ENCODE measurements at regions not wholly inside any gene's neighbourhood (a gene's known extent, or its start where the extent isn't known, plus 50 kb on each side); places are given as distances from the start of the nearest gene placed in this dataset.

- TF ChIP-seq, protein P1, sequence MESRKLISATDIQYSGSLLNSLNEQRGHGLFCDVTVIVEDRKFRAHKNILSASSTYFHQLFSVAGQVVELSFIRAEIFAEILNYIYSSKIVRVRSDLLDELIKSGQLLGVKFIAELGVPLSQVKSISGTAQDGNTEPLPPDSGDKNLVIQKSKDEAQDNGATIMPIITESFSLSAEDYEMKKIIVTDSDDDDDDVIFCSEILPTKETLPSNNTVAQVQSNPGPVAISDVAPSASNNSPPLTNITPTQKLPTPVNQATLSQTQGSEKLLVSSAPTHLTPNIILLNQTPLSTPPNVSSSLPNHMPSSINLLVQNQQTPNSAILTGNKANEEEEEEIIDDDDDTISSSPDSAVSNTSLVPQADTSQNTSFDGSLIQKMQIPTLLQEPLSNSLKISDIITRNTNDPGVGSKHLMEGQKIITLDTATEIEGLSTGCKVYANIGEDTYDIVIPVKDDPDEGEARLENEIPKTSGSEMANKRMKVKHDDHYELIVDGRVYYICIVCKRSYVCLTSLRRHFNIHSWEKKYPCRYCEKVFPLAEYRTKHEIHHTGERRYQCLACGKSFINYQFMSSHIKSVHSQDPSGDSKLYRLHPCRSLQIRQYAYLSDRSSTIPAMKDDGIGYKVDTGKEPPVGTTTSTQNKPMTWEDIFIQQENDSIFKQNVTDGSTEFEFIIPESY (IDR thresholded peaks at IDR 0.05; ENCODE audit: extremely low read depth, insufficient replicate concordance, low read length), result no peak
Measured at GRCh38 chr22:47304854-47305253, 542.4 kb downstream of the TBC1D22A start (continued).

DNA sequence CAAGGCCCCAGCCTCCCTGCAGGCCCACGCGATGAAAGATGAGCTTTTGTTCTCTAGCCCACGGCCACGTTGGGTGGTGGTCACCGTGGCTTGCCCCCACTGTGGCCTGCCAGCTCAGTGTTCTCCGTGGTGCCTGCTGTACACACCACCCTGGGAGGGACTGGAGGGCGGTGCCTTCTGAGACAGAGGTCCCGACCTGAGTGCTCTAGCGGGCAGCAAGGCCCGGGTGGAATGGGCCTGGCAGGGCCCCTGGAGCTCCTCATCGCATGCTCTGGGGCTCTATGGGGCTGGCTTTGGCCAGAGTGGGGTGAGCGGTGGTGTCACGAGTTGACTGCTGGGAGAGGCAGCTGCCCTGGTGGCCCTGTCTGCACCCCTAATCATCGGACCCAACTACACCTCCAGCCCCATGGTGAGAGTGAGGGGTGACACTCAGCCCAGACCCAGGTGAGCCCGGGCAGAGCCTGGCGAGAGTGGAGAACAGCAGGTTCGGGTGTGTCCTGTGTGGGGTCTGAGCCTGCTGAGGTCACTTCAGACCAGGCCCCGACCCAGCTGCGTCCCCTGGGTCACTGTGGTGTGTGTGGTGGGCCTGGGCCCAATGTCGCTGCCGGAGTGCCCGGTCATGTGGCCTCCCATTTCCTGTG lies 541.9 kb downstream of the TBC1D22A start:
- ATAC-seq (no peak), DNase-seq (ENCODE audit: low read depth, low spot score) (no peak)
- ChIA-PET RAD21 (ENCODE audit: low non-redundant PET in 1 of 2, low total read pairs in 2 of 2, uncharacterized antibody in 2 of 2, unreplicated experiment in 2 of 2) (no interaction called here), CTCF (no interaction called here), POLR2A (no interaction called here)
- TF ChIP-seq CBX3 (IDR thresholded peaks at IDR 0.05; ENCODE audit: low read depth), result no peak
- no peak for TF ChIP-seq ATF3 (IDR thresholded peaks at IDR 0.05)
- no peak for TF ChIP-seq RAD21 (IDR thresholded peaks at IDR 0.05; ENCODE audit: low read depth)
- BruUV-seq (replicated peaks), result no TSS peak
- Histone ChIP-seq H3K9me3 (ENCODE audit: control insufficient read depth in 1 of 2, insufficient read depth in 1 of 2, low read depth in 1 of 2, low read length in 2 of 2) (no peaks in the 10 kb centered on the region), H3K36me3 (ENCODE audit: control insufficient read depth in 1 of 2, insufficient read depth in 2 of 2, low read length in 2 of 2) (no peaks in the 10 kb centered on the region), H2AFZ (ENCODE audit: low read depth, low read length, poor library complexity, severe bottlenecking) (no peak overlapping the region), H3K27me3 (ENCODE audit: insufficient read depth, low read length) (no peaks in the 10 kb centered on the region), H3K4me1 (ENCODE audit: control insufficient read depth in 1 of 2, insufficient read depth in 2 of 2, low read length in 2 of 2) (peaks cover 0 to 17% of the 10 kb centered on the region in 2 experiments; a peak in 2 of 4 replicates), H3K27ac (ENCODE audit: low read depth, low read length) (no peak overlapping the region), H3K79me2 (ENCODE audit: insufficient read depth, low read length) (no peaks in the 10 kb centered on the region), H3K4me2 (ENCODE audit: low read length) (no peak overlapping the region), H4K20me1 (ENCODE audit: insufficient read depth) (no peaks in the 10 kb centered on the region), H3K9ac (ENCODE audit: low read length) (no peak overlapping the region), H3K9me2 (ENCODE audit: insufficient read depth) (no peaks in the 10 kb centered on the region), H3K4me3 (replicated peaks in 1 of 2; ENCODE audit: low read depth in 1 of 2, low read length in 2 of 2) (no peak overlapping the region)
- intact Hi-C loops (cut with micrococcal nuclease), result no loop called here
